Amniotic epithelial cell (primary cell): ENCODE measurements at regions not wholly inside any gene's neighbourhood (a gene's known extent, or its start where the extent isn't known, plus 50 kb on each side); places are given as distances from the start of the nearest gene placed in this dataset.
A peak's percentile ranks its signal among the peaks of the same experiment; 100 is the strongest.

Source experiments
- DNase-seq: peaks from one replicate; pipeline ENCODE4 v3.0.0-alpha.2; 2010; ENCODE audit warnings: low read depth

DNA sequence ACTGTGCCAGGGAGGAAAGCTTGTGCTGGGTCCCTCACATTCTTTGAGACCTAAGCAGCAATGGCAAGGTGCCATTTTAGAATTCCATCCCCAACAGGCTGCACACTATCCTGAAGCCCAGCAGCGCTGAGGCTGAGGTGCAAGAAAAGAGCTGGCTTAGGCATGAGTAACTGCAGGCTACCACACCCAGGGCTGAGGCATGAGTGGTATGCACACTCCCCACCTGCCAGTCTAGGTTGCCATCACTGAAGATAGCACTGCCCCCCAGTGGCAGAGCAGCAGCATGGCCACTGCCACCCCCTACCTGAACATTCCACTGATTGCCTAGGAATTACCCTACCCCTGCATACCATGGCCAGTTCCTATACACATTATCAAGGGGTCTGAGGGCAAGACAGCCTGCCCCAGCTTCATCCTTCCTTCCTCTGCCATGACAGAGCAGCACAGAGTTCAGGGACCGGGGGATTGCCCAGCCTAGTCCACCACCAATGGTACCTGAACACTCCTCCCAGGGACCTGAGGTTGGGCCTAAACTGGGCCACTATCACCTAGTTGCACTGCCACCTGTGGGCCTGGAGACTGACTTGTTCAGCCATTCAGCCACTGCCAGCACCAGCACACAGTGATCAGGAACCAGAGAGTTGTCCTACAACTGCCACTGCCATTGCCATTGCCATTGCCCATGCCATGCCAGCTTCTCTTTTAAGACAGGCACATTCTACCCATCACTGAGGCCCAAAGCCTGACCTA lies 129.8 kb downstream of the SATB1 start:
- peak; percentile 6 for DNase-seq

DNA sequence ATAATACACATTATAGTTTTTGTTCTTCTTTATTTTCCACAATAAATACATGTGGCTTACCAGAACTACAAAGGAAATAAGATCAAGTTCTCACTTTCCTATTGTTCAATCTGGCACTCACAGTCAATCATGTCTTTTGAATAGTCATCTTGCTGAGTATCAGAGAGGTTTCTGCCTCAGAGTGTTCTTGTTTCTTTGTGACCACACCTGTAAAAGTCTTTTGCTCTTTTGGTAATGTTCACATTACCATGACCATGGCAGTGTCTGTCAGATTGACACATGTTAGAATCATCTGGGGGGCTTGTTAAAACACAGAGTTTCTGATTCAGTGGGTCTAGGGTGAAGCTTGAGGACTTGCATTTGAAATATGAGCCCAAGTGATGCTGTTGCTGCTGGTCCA lies 135.0 kb downstream of the SATB1 start:
- DNase-seq: no peak

- no peak for DNase-seq
These were observed 136.9 kb downstream of the SATB1 start for GRCh38 chr3:18288243-18288642.

GRCh38 chr3:18284716-18285115 lies 140.4 kb downstream of the SATB1 start:
- DNase-seq: no peak

DNA sequence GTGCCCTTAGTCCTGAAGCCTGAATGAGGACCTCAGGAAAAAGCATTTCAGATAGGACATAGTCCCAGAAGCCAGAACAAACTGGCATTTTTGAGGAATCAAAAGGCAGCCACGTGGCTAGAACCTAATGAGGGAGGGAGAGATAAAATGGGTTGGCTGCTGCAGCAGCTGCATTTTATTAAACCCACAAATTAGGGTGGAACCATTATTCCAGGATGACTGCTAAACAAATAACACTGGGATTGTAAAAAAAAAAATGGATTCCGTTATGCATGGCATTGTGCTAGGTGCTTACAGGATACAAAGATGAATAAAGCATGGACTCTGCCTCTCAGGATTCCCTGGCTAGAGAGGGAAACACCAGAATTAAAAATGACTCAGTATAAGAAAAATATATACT lies 141.5 kb downstream of the SATB1 start:
- DNase-seq: no peak

- DNase-seq: no peak
These were observed 142.6 kb downstream of the SATB1 start for GRCh38 chr3:18282507-18282906.

DNA sequence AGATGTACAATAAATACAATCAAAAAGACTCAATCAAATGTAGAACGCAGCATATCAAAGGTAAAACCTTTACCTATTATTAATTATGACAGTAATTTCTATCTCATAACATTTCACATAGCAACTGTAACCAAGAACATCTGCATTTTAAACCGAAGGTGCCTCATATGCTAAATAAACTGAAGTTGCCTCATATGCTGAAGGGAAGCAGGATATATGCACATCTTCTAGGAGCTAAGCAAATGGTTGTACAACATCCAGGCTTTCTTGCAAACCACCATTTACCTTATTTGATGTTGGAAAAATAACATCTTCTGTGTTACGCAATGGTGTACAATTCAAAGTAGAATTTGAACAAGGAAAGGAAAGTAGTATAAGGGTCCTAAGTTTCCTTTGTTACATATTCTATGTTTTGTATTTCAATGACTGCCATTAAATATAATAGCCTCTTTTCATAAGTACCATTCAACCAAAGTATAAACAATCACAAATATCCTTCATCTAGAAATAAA lies 145.9 kb downstream of the SATB1 start:
- no peak for DNase-seq

DNA sequence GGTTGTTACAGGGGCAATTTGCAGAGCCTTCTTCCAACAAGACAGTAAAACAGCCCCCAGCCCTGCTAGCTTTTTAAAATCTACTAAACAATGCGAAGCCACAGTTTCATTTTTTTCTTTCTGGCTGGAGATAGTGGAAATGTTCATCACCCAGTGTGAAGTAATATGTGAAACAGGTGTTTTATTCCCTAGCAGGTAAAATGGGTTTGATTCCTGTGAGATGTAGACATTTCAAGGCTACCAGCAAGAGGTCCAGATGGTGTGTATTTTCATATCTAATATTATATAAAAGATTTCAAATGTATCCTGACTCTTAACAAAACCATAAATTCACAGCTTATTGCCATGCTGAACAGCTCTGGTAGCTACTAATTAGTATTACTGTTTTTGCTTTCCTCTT lies 160.3 kb downstream of the SATB1 start:
- no peak for DNase-seq

GRCh38 chr3:18264361-18264760 lies 160.8 kb downstream of the SATB1 start:
- no peak for DNase-seq

- no peak for DNase-seq
These were observed 166.6 kb downstream of the SATB1 start for GRCh38 chr3:18258492-18258891.

GRCh38 chr3:18252578-18252977 lies 172.6 kb downstream of the SATB1 start:
- no peak for DNase-seq

GRCh38 chr3:18250991-18251390 lies 174.1 kb downstream of the SATB1 start:
- DNase-seq: no peak

- DNase-seq: no peak
These were observed 176.0 kb downstream of the SATB1 start for GRCh38 chr3:18249126-18249525.

GRCh38 chr3:18247776-18248310 lies 177.3 kb downstream of the SATB1 start:
- no peak for DNase-seq

DNA sequence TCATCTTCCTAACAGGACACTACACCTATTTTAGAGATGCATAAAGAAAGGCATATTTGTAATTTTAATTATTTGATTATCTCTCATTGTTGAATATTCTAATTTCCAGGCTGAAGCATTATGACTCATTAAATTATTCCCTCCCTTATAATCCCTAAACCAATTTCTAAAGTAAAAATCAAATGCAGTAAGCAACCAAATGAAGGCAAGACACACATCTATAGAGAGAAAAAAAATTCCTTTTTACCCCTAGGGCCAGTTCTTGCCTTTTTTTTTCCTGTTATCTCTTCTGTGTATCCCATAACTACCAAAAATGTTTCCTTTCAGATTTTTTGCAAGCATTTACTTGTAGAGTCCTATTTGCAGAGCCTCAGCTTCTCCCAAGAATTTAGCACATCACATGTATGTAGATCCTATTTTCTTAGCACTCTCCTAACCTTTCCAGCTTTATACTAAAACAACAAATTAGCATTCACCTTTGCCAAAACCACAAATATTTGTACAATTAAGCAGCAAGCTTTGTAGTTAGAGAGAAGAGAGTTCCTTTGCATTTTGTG lies 177.9 kb downstream of the SATB1 start:
- no peak for DNase-seq

DNA sequence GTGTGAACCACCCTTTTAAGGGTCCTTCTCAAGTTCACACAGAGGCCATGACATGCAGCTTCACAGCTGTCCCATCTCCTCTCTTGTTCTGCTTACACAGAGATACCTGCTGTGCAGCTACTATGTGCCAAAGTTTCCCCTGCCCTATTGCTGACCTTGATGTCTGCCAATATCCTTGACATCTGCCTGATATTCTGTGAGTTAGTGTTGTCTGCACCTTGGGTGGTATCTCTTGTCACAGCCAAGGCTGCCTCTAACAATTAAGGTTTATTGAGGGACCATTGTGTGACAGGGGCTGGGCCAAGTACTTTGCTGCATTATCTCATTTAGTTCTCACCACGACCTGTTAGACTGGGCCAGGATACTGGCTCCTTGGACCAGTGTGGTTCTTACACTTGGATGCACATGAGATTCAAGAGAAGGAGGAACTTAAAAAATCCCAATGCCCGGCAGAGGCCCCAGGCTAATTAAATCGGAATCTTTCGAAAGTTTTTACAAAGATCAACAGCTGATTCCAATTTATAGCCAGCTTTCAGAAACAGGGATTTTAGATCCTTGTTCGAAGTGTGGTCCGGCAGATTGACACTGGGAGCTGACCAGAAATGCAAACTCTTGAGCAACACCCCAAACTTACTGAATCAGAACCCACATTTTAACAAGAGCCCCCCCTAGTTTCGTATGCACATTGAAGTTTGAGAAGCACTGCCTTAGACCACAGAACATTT lies 178.6 kb downstream of the SATB1 start:
- no peak for DNase-seq

GRCh38 chr3:18245721-18246120 lies 179.4 kb downstream of the SATB1 start:
- no peak for DNase-seq

DNA sequence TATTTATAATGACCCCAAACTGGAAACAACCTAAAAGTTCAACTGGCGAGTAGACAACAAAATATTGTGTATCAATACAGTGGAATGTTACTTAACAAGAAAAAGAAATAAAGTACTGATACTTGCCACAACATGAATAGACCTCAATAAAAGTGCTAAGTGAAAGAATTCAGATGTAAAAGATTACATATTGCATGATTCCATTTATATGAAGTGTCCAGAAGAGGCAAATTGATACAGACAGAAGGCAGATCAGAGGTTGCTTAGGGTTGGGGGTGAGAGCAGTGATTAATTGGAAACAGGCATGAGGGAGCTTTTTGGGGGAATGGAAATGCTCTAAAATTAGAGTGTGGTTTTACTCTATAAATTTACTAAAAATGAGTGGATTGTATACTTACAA lies 183.3 kb downstream of the SATB1 start:
- DNase-seq: no peak

DNA sequence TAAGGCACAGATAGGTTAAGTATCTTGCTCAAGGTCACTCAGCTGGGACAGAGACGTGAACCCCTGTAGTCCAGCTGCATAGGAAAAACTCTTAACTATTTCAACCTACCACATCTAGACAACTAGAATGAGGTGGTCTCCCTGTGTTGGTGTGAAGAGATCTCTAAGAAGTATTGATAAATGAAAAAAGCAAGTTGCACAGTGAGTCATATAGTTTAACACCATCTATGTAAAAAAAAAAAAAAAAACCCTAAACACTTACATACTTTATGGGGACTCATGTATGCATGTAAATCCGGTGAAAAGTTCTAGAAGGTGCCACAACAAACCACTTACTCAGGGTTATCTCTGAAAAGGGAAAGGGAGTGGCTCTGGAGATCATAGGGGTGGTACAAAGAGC lies 185.5 kb downstream of the SATB1 start:
- DNase-seq: no peak

GRCh38 chr3:18238746-18239331 lies 186.3 kb downstream of the SATB1 start:
- DNase-seq: no peak

- DNase-seq: no peak
These were observed 186.8 kb downstream of the SATB1 start for GRCh38 chr3:18238332-18238731.

DNA sequence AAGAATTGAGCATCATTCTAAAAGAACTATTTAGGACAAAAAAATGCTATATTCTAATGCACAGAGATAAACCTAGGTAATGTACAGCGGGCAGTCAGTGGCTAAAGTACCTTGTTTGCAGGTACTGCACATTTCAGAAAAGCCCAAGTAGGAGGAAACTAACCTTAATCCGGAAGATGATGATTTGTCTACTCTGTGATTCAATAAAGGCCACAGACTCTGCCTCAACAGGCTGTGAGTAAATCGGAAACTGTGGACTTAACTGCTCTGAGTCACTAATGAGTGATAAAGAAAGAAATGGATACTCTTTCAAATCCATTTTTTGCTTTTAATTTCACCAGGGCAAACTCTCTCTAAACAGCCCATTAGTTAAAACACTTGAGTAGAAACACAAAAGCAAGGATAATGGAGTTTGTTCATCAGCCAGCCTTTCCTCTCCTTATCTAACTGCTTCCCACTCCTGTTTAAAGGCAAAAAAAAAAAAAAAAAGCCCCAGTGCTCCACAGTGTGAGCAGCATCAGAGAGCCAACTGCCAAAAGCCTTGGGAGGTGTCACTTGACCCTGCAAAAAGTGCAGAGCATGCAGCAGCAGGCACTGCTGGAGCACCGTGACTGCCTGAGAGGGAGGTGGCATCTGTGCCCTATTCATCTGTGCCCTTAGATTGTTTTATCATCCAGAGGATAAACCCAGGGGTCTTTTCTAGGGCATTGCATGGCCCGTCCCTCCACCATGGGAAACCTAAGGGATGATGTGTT lies 187.7 kb downstream of the SATB1 start:
- peak; percentile 1 for DNase-seq
